MM.1S (cell line): ENCODE measurements at regions not wholly inside any gene's neighbourhood (a gene's known extent, or its start where the extent isn't known, plus 50 kb on each side); places are given as distances from the start of the nearest gene placed in this dataset.

Experiments
- EZH2 ChIP-seq: fragments of 300-600 bp; sonication (generic); optimal IDR thresholded peaks from 2 replicates; pipeline ENCODE3; 2017; ENCODE audit warnings: low read depth, mild to moderate bottlenecking, antibody characterized with exemption, low read length, mixed read lengths
- TF ChIP-seq, protein P1 (sequence below): fragments of 300-600 bp; sonication (generic); IDR thresholded peaks from 2 replicates; pipeline ENCODE4 v1.5.1; 2016; ENCODE audit warnings: antibody characterized with exemption, low read length, mixed read lengths

DNA sequence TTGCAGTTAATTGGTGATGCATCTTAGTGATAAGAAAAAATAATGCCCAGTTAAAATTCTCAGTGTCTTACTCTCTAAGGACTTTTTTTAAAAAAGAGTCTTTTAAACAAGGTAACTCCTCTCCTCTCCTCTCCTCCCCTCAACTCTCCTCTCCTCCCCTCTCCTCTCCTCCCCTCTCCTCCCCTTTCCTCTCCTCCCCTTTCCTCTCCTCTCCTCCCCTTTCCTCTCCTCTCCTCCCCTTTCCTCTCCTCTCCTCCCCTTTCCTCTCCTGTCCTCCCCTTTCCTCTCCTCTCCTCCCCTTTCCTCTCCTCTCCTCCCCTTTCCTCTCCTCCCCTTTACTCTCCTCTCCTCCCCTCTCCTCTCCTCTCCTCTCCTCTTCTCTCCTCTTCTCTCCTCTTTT lies 675.9 kb upstream of the RBFOX1 start:
- TF ChIP-seq, protein P1, sequence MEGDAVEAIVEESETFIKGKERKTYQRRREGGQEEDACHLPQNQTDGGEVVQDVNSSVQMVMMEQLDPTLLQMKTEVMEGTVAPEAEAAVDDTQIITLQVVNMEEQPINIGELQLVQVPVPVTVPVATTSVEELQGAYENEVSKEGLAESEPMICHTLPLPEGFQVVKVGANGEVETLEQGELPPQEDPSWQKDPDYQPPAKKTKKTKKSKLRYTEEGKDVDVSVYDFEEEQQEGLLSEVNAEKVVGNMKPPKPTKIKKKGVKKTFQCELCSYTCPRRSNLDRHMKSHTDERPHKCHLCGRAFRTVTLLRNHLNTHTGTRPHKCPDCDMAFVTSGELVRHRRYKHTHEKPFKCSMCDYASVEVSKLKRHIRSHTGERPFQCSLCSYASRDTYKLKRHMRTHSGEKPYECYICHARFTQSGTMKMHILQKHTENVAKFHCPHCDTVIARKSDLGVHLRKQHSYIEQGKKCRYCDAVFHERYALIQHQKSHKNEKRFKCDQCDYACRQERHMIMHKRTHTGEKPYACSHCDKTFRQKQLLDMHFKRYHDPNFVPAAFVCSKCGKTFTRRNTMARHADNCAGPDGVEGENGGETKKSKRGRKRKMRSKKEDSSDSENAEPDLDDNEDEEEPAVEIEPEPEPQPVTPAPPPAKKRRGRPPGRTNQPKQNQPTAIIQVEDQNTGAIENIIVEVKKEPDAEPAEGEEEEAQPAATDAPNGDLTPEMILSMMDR = no peak
- no peak for TF ChIP-seq EZH2
